KMS-11 (cell line): ENCODE measurements at regions not wholly inside any gene's neighbourhood (a gene's known extent, or its start where the extent isn't known, plus 50 kb on each side); places are given as distances from the start of the nearest gene placed in this dataset.

Source experiments
- H2AFZ ChIP-seq: fragments of 200-600 bp; sonication (generic); 2 replicates; pipeline ENCODE4 v1.6.1; 2016; ENCODE audit warnings: antibody characterized with exemption, mixed run types, low read depth
- H3K27ac ChIP-seq: fragments of 200-600 bp; sonication (generic); 2 replicates; pipeline ENCODE4 v1.6.1; 2016; ENCODE audit warnings: mild to moderate bottlenecking, mixed run types
- H3K27me3 ChIP-seq: fragments of 200-600 bp; sonication (generic); 2 replicates; pipeline ENCODE4 v1.6.1; 2017; ENCODE audit warnings: mild to moderate bottlenecking, low read depth, mixed run types, moderate library complexity; ENCODE audit not compliant: insufficient read depth
- H3K36me3 ChIP-seq: fragments of 200-600 bp; sonication (generic); 2 replicates; pipeline ENCODE4 v1.6.1; 2017; ENCODE audit warnings: mild to moderate bottlenecking, mixed run types; ENCODE audit not compliant: insufficient read depth
- H3K4me1 ChIP-seq: fragments of 200-600 bp; sonication (generic); 2 replicates; pipeline ENCODE4 v1.6.1; 2016; ENCODE audit warnings: mild to moderate bottlenecking, low read depth, mixed run types; ENCODE audit not compliant: poor library complexity, severe bottlenecking
- H3K4me2 ChIP-seq: fragments of 200-600 bp; sonication (generic); 2 replicates; pipeline ENCODE4 v1.7.0; 2016; ENCODE audit warnings: mild to moderate bottlenecking, mixed run types
- H3K4me3 ChIP-seq: fragments of 200-600 bp; sonication (generic); IDR thresholded peaks from 2 replicates; pipeline ENCODE4 v1.6.1; 2017; ENCODE audit warnings: low read depth, low read length, mixed read lengths; ENCODE audit not compliant: insufficient read depth
- H3K79me2 ChIP-seq: fragments of 200-600 bp; sonication (generic); 2 replicates; pipeline ENCODE4 v1.6.1; 2016; ENCODE audit warnings: low read depth, mixed run types; ENCODE audit not compliant: insufficient read depth
- H3K9ac ChIP-seq: fragments of 200-600 bp; sonication (generic); 2 replicates; pipeline ENCODE4 v1.6.1; 2016; ENCODE audit warnings: mild to moderate bottlenecking, mixed run types
- H4K20me1 ChIP-seq: fragments of 200-600 bp; sonication (generic); 2 replicates; pipeline ENCODE4 v1.6.1; 2016; ENCODE audit warnings: mild to moderate bottlenecking, mixed run types; ENCODE audit not compliant: insufficient read depth
- TF ChIP-seq, protein P1 (sequence below): fragments of 200-600 bp; sonication (generic); conservative IDR thresholded peaks from 2 replicates; pipeline ENCODE4 v1.6.1; 2017; ENCODE audit warnings: low read depth, mild to moderate bottlenecking, antibody characterized with exemption, low read length, moderate library complexity, mixed read lengths

DNA sequence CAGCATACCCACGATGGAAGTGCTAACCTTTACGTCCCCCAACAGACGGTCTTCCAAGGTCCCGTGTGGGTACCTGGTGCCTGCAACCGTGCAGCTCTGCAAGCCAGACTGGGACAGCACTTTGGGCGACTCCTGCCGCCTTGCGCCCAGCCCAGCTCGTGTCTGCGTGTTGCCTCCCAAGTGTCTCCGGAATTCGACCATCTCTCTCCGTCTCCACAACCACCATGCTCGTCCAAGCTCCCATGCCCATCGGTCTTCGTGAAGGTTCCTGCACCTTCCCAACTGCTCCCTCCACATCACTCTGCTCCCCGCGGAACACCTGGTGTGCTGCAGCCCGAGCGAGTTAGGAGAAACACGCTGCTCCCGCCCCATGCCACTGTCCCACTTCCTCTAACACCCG is 173.2 kb upstream of the AFDN start:
- Histone ChIP-seq H3K4me1 (no peaks in the 10 kb centered on the region), H3K4me2 (no peak overlapping the region), H3K27me3 (no peaks in the 10 kb centered on the region), H3K36me3 (no peaks in the 10 kb centered on the region), H2AFZ (no peak overlapping the region), H3K9ac (no peak overlapping the region), H3K4me3 (no peak overlapping the region), H4K20me1 (no peaks in the 10 kb centered on the region), H3K27ac (no peak overlapping the region), H3K79me2 (no peaks in the 10 kb centered on the region)
- TF ChIP-seq, protein P1, sequence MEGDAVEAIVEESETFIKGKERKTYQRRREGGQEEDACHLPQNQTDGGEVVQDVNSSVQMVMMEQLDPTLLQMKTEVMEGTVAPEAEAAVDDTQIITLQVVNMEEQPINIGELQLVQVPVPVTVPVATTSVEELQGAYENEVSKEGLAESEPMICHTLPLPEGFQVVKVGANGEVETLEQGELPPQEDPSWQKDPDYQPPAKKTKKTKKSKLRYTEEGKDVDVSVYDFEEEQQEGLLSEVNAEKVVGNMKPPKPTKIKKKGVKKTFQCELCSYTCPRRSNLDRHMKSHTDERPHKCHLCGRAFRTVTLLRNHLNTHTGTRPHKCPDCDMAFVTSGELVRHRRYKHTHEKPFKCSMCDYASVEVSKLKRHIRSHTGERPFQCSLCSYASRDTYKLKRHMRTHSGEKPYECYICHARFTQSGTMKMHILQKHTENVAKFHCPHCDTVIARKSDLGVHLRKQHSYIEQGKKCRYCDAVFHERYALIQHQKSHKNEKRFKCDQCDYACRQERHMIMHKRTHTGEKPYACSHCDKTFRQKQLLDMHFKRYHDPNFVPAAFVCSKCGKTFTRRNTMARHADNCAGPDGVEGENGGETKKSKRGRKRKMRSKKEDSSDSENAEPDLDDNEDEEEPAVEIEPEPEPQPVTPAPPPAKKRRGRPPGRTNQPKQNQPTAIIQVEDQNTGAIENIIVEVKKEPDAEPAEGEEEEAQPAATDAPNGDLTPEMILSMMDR, result no peak

DNA sequence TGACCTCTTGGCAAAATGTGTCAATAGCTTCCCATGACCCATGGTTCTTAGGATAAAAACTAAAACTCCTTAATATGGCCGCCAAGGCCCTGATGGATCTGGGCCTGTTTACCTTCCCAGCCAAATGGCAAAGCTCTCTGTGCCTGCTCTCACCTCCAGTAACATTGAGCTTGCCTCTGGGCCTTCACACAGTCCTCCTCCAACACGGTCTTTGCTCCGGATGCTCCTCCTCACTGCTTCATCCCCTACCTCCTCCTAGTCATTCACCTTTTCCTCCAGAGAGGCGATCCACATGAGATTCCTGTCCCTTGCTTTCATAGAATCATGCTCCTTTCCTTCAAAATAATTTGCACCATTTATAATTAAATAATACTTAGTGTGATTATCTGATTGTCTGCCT is 172.3 kb upstream of the AFDN start:
- no peaks in the 10 kb centered on the region for H3K27me3 ChIP-seq
- H3K79me2 ChIP-seq, result no peaks in the 10 kb centered on the region
- no peaks in the 10 kb centered on the region for H4K20me1 ChIP-seq
- no peak overlapping the region for H3K9ac ChIP-seq
- TF ChIP-seq, protein P1, result no peak
- no peaks in the 10 kb centered on the region for H3K36me3 ChIP-seq
- H3K4me2 ChIP-seq, result no peak overlapping the region
- H3K27ac ChIP-seq, result no peak overlapping the region
- no peak overlapping the region for H3K4me3 ChIP-seq
- no peak overlapping the region for H2AFZ ChIP-seq
- no peaks in the 10 kb centered on the region for H3K4me1 ChIP-seq

DNA sequence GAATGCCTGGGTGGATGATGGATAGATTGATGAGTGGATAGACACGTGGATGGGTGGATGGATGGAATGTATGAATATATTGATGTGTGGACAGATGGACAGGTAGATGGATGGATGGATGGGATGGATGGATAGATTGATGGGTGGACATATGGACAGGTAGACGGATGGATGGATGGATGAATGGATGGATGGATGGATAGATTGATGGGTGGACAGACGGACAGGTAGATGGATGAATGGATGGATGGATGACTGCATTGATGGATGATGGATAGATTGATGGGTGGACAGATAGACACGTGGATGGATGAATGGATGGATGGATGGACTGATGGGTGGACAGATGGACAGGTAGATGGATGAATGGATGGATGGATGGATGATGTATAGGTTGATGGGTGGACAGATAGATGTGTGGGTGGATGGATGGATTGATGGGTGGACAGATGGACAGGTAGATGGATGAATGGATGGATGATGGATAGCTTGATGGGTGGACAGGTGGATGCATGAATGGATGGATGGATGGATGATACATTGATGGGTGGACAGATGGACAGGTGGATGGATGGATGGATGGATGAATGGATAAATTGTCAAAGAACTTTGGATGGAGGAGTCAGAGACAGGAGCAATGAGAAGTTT is 171.4 kb upstream of the AFDN start:
- no peak overlapping the region for H3K4me2 ChIP-seq
- H3K4me3 ChIP-seq, result no peak overlapping the region
- H3K27ac ChIP-seq, result no peak overlapping the region
- no peak overlapping the region for H3K9ac ChIP-seq
- H3K36me3 ChIP-seq, result no peaks in the 10 kb centered on the region
- no peaks in the 10 kb centered on the region for H3K4me1 ChIP-seq
- no peaks in the 10 kb centered on the region for H3K27me3 ChIP-seq
- TF ChIP-seq, protein P1, result no peak
- no peak overlapping the region for H2AFZ ChIP-seq
- H4K20me1 ChIP-seq, result no peaks in the 10 kb centered on the region
- no peaks in the 10 kb centered on the region for H3K79me2 ChIP-seq

DNA sequence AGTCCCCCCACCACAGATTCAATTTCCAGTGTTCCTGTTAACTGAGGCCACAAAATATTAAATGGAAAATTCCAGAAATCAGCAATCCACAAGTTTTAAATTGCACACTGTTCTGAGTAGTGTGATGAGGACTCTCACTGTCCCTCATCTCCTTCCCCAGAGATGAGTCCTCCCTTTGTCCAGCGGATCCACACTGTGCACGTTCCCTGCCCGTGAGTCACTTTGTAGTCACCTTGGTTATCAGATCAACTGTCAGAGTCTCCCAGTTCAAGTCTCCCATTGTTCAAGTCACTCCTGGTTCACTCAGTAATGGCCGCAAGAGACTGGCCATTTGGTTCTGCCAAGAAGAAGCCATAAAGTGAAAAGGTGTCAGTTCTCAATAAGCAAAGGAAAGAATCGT is 168.6 kb upstream of the AFDN start:
- Histone ChIP-seq H3K27ac (no peak overlapping the region), H3K4me3 (no peak overlapping the region), H3K4me1 (no peaks in the 10 kb centered on the region), H2AFZ (no peak overlapping the region), H4K20me1 (no peaks in the 10 kb centered on the region), H3K9ac (no peak overlapping the region), H3K36me3 (no peaks in the 10 kb centered on the region), H3K27me3 (no peaks in the 10 kb centered on the region), H3K79me2 (no peaks in the 10 kb centered on the region), H3K4me2 (no peak overlapping the region)
- TF ChIP-seq, protein P1, result no peak
